22Rv1 (cell line): ENCODE measurements at regions not wholly inside any gene's neighbourhood (a gene's known extent, or its start where the extent isn't known, plus 50 kb on each side); places are given as distances from the start of the nearest gene placed in this dataset.

ENCODE experiments used
- ZFX ChIP-seq: fragments of 450-650 bp; IDR thresholded peaks from 2 replicates; pipeline ENCODE4 v1.6.1; 2017; ENCODE audit warnings: antibody characterized with exemption, borderline replicate concordance
- TF ChIP-seq, protein P1 (sequence below): fragments of 450-650 bp; IDR thresholded peaks from 2 replicates; pipeline ENCODE4 v1.5.1; 2017; ENCODE audit warnings: mild to moderate bottlenecking

DNA sequence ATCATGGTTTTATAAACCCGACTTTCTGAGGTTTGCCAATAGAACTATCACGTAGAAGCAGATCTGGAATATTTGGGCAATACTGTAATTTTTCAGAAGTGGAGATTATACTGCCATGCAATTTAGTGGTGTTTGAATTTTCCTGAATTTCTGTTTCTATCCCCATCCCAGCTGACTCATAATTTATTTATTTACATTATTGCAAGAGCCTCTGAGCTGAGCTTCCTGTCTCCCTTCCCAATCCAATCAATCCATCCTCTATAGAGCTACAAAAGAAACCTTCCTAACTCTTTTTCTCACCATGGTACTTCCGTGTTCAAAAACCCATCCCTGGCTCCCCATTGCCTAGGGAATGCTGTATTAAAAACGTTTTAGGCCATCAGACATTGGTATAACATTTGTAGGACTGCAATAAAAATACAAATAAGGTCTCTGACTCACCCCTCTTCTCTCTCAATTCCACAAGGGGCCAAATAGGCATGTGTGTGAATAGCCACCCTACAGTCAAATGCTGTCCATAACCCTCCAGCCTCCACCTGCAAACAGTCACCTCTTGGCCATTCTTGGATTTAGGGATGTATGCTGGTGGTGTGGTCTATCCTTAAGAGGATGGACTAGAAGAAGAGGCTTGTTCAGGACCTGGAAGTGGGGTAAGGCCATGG, 190.7 kb downstream of the CD47 start:
- TF ChIP-seq, protein P1, sequence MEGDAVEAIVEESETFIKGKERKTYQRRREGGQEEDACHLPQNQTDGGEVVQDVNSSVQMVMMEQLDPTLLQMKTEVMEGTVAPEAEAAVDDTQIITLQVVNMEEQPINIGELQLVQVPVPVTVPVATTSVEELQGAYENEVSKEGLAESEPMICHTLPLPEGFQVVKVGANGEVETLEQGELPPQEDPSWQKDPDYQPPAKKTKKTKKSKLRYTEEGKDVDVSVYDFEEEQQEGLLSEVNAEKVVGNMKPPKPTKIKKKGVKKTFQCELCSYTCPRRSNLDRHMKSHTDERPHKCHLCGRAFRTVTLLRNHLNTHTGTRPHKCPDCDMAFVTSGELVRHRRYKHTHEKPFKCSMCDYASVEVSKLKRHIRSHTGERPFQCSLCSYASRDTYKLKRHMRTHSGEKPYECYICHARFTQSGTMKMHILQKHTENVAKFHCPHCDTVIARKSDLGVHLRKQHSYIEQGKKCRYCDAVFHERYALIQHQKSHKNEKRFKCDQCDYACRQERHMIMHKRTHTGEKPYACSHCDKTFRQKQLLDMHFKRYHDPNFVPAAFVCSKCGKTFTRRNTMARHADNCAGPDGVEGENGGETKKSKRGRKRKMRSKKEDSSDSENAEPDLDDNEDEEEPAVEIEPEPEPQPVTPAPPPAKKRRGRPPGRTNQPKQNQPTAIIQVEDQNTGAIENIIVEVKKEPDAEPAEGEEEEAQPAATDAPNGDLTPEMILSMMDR, result no peak
- TF ChIP-seq ZFX, result no peak
